ENCODE measurements at regions not wholly inside any gene's neighbourhood (a gene's known extent, or its start where the extent isn't known, plus 50 kb on each side); places are given as distances from the start of the nearest gene placed in this dataset.

DNA sequence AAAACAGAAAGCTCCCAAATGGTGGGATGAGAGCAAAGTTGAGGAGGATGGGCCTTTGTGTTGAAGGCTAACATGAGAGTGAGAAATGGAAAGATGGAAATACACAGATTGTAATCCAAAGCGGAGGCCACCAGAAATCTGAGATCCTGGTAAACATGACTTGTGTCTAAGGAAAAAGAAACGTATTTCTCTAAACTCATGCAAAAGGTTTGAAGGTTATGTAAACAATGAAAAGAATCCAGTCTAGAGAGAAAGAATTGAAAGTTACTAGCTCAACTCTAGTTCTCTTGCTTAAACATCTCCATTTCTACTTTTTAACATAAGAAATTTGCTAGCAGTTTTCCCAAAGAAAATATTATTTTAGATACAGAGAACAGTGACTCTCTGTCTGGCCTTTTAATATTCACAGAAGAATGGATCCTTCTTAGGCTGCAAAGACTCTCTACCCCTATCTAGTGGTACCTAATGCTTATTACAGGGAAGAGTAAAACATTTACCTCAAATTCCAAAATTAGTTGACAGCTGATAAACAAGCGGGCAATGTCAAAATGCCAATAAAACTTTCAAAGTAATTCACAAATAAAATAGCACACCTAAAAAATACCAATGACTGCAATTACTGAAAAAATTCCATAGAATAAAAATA is 75.8 kb upstream of the SOX5 start:
- DNase-seq, result peak; percentile 94

DNA sequence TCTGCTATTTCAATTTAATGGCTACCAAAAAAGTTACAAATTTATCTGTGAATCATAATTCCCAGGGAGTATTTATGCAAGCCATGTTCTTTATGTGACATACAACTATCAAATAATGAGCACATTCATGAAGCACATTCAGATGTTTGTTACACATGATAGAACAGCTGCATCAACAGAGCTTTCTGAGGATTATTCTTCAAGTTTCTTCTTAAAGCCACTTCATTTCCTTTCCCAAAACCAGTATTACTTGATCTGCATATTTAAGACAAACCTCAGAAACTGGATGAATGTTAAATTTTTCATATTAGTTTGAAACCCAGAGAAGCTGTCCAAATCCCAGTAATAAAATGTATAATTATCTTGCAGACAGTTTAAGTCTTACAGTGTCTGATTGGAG is 73.6 kb upstream of the SOX5 start:
- DNase-seq, result no peak

DNA sequence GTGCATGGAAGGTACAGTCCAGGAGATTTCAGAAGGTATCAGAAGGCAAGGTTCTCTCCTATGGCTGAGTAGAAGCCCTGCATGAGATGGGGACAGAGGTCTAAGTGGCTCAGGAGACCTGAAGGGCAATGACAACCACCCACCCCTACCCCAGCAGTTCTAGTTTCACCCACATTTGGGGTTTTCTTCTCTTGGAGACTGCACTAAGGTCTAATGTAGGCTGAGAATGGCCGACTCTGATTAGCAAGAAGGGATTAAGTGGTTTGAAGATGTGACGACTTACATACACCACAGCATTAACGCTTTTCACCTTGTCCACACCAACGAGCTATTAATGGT is 71.7 kb upstream of the SOX5 start:
- no peak for DNase-seq

DNA sequence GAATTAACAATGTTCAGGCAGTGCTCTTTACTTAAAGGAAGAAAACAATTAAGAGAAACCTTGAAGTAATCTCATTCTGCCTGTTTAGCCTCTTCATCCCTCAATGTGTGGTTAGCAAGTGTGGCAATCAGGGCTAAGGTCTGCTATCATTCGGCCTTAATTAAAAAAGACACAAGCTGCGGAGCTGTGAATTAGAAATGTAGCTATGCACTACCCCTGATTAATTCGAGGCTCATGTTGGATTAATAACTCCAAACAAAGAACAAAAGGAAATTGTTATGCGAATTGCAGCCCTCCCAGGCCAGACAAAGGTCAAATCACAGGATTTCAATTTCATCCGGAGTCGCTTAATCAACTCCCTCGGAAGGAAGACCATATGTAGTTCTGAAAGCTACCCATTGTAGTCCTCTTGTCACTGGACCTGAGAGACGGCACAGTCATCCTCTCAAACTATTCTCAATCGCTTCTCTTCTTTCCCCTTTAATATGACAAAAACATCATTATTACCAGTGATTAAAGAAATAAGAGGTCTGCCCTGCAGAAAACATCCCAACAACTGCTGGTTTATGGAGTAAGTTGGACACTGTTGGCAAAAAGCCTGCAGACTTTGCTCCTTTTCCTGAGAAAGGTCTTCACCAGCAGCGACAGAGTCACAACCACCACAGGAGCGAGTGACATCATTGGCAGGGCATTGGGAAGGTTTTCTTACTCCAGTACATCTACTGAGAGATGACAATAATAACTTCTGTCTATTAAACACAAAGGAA is 71.1 kb upstream of the SOX5 start:
- DNase-seq, result no peak

DNA sequence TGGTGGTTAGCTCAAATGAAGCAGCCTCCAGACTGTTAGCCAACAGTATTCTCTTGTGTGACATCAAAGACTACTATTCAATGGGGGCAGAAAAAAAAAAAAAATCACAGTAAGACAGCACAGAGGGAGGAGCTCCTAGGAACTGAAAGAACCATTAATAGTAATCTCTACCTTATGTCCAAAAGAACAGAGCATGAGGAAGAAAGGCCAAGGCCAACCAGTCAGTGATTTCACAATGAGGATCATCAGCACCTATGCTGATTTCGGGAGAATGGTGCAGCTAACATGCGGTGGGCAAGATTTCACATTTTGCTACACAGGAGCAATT is 66.3 kb upstream of the SOX5 start:
- DNase-seq, result no peak

DNA sequence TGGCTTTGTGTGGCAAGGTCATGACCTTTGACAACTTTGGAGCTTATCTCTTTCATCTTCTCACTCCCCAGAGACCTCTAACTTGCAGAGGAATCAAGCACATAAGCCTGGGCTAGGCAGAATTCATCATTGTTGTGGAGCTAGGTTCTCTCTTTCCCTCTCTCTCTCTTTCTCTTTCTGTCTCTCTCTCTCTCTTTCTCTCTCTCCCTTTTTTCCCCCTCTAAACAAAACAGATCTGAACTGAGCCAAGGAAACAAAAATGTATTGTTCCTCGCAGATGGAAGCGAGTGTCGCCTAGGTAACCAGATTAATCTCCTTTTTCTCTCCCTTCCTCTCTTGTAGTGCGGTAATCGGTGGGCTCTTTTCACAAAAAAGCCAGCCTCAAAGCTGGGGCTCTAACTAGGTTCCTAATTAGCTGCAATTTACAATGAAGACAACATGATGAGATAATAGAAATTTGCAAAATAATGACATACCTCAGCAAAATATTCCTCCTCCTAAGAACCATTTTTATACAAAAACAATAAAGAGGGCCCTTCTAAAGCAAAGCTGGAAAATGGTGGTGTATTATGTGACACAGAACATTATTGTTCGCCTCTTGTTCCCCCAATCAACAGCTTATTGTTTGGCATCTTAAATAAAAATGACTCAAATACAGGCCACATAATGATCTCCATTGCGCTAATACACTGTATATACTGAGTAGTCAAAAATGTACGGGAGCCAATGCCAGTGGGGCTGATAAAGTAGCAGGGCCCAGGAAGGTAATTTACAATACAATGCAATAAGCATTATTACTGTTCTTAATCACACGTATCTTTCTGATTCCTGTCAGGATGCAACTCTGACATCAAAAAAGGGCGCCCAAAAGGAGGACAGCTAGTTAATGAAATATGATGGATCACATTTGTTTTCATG is 65.7 kb upstream of the SOX5 start:
- DNase-seq, result no peak

DNA sequence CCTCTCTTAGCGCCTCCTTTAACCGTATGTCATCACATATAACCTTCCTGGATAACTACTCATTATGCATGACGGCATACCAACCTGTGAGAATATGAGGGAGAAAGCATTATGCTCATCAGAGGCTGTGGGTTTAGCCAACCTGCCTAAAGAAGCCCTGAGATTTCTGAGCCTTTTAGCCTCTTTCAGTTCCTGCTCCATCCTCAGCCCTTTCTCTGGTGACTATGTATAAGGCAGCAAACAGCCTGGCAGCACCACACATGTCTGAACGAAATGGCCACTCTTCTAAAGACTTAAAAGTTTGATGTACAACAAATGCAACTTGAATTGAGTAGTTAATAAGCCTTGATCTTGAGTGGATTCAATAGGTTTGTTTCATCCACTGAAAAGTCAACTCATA is 64.8 kb upstream of the SOX5 start:
- DNase-seq, result no peak

DNA sequence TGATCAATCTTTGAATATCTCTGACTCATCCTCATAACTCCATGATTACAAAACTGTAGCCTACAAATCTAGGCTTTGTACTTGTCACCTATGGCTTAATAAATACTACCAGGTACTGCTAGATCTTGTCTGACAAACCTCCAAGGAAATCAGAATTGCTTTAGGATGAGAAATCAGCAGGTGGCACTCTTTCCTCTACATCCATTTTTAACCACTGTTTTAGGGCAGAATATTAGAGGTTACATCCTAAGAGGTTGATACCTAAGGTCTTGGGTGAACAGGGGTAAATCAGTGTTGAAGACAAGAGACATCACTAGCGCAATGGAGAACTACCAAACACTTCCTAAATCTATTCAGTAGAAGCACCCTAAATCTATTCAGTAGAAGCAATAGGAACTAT is 63.1 kb upstream of the SOX5 start:
- peak; percentile 94 for DNase-seq

DNA sequence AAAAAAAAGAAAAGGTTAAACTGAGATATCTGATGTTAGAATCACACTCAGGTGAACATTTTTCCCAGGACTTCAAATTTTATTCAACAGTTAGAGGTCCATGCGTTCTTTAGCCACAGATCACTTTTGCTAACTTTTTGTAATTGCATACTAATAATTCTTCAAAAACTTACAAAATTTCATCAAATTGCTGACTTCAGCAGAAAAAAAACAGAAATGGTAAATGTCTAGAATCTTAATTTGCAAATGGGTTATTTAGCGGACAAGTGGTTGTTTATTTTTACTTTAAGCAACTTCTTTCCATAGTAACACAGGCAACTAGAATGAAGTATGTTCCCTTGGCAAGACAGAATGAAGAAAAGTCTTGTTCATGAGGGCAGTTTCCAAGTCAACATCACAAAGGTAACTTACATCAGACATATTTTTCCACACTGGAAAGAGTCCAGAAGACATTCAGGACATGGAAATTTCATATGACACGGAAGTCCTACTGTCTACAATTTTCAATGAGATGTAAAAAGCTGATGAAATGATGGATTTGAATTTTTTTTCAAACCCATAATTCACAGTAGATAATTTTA is 62.5 kb upstream of the SOX5 start:
- no peak for DNase-seq

DNA sequence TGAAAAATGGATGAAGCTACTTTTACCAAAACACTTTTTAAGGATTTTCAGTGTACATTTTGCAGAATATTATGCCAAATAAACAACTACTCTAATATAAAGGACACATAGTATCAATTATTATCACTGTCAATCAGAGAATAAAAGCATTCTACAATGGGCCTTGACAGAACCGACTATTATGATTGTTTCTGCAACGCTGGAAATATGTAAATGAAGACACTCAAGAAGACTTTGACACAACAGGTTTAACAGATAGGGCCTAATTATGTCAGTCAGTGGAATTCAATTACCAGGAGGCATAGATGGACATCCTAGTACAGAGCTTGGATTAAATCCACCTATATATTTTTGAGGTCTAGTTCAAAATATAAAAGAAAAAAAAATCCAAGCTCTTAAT is 58.7 kb upstream of the SOX5 start:
- no peak for DNase-seq
